Transverse colon (tissue), 4 donors: ENCODE measurements at regions not wholly inside any gene's neighbourhood (a gene's known extent, or its start where the extent isn't known, plus 50 kb on each side); places are given as distances from the start of the nearest gene placed in this dataset.

ENCODE experiments used
- DNase-seq: peaks from one replicate; pipeline ENCODE4 v3.0.0-alpha.2; 2019
- H3K27ac ChIP-seq, 4 donors: fragments of 200-600 bp; sonication (generic); 2 replicates each; pipeline ENCODE4 v1.5.1; 2016 to 2018; ENCODE audit warnings: inconsistent platforms in 4 of 4
- H3K27me3 ChIP-seq: fragments of 200-600 bp; sonication (generic); 2 replicates; pipeline ENCODE4 v1.5.1; 2017; ENCODE audit warnings: inconsistent platforms
- H3K36me3 ChIP-seq, 4 donors: fragments of 200-600 bp; sonication (generic); 2 replicates each; pipeline ENCODE4 v1.5.1; 2017 to 2019; ENCODE audit warnings: inconsistent platforms in 4 of 4
- H3K4me1 ChIP-seq, 4 donors: fragments of 200-600 bp; sonication (generic); 2 replicates each; pipeline ENCODE4 v1.5.1; 2017 to 2020; ENCODE audit warnings: inconsistent platforms in 4 of 4
- H3K4me3 ChIP-seq, 4 donors: fragments of 200-600 bp; sonication (generic); 1 replicate in 1 of 4; 2 replicates in 3 of 4; pipeline versions ENCODE4 v1.5.1 to v1.6.1; 2017 to 2019; ENCODE audit warnings: inconsistent platforms in 4 of 4
- H3K9me3 ChIP-seq, 2 donors: fragments of 200-600 bp; sonication (generic); 2 replicates each; pipeline ENCODE4 v1.5.1; 2017 to 2019; ENCODE audit warnings: inconsistent platforms in 2 of 2
- EP300 ChIP-seq: sonication (generic); formaldehyde crosslinking; IDR thresholded peaks from one replicate; pipeline ENCODE4 v1.6.1; 2017; ENCODE audit warnings: antibody characterized with exemption, low read depth
- POLR2A ChIP-seq: fragments of 450-650 bp; IDR thresholded peaks from one replicate; pipeline ENCODE4 v1.6.1; 2016; ENCODE audit warnings: antibody characterized with exemption, mild to moderate bottlenecking, moderate library complexity
- POLR2AphosphoS5 ChIP-seq, 3 donors: sonication (generic); formaldehyde crosslinking; IDR thresholded peaks; one replicate each; pipeline ENCODE4 v1.6.1; 2016; ENCODE audit warnings: antibody characterized with exemption in 3 of 3
- WGBS, 2 donors: methylation state at CpG; one replicate each; pipeline ENCODE4 v1.1.5; 2018; ENCODE audit warnings: low coverage in 1 of 2; 5-methylcytosine and 5-hydroxymethylcytosine counted together
- in situ Hi-C, 4 donors: fragments of 200-750 bp; cut with MboI; loops; one replicate each; pipeline versions ENCODE4 v1.15.0 to v1.15.1; 2017; ENCODE audit warnings: low sequenced_read_pairs in 3 of 4, low pct_ligation_motif_present in 1 of 4, low pct_unique_long_range_greater_than_20kb in 1 of 4
- intact Hi-C: fragments of 100-400 bp; cut with DNase I; formaldehyde crosslinking; loops from one replicate; pipeline ENCODE4 v1.15.1; 2023; ENCODE audit warnings: low total_unique reads
- TF ChIP-seq, protein P1 (sequence below), 5 experiments: fragments of 200-600 bp in 3 of 5; fragments of 450-650 bp in 2 of 5; sonication (generic) in 3 of 5; IDR thresholded peaks; 1 replicate in 2 of 5; 2 replicates in 3 of 5; pipeline ENCODE4 v1.5.1; 2016 to 2017; ENCODE audit warnings: antibody characterized with exemption in 5 of 5, inconsistent platforms in 3 of 5, mild to moderate bottlenecking in 2 of 5, moderate library complexity in 1 of 5

DNA sequence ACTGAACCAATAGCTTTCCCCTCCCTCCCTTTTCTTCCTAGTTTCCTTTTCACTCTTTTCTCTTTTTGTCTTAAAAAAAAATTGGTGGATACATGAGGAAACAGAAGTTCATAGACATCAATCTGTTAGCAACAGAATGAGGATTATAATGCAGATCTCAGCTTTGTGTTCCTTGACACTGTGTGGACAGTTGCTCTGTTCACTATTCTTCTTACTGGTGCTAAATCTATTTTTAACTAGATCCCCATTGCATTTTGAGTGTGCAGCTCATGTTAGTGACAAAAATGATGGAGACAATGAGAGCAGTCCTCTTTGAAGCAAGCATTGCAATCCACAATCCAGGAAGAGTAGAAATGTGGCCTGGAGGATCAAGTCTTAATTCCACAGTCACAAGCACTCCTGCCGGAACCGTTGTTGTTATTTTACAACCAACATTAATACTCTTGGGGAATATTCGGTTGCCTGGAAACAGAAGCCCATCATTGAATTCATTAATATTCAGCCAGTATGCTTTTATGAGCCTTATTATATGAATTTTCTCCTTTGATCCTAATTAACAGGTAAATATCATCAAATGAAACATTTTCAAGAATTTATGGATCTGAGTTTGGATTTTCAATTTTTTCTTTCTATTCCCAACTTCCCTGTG, 1016.8 kb downstream of the NTRK3 start:
- H3K9me3 ChIP-seq, result no peaks in the 10 kb centered on the region
- H3K4me3 ChIP-seq, result no peak overlapping the region
- in situ Hi-C loops, result no loop called here
- intact Hi-C loops, result no loop called here
- 80 to 92% methylated on average over 3 of the region's 3 CpGs for WGBS, 2 donors
- H3K36me3 ChIP-seq, result no peaks in the 10 kb centered on the region
- DNase-seq, result no peak
- H3K27me3 ChIP-seq, result no peaks in the 10 kb centered on the region
- H3K27ac ChIP-seq, result no peak overlapping the region
- no peaks in the 10 kb centered on the region for H3K4me1 ChIP-seq
- TF ChIP-seq EP300, result no peak
- no peak for TF ChIP-seq POLR2A
- TF ChIP-seq, protein P1, sequence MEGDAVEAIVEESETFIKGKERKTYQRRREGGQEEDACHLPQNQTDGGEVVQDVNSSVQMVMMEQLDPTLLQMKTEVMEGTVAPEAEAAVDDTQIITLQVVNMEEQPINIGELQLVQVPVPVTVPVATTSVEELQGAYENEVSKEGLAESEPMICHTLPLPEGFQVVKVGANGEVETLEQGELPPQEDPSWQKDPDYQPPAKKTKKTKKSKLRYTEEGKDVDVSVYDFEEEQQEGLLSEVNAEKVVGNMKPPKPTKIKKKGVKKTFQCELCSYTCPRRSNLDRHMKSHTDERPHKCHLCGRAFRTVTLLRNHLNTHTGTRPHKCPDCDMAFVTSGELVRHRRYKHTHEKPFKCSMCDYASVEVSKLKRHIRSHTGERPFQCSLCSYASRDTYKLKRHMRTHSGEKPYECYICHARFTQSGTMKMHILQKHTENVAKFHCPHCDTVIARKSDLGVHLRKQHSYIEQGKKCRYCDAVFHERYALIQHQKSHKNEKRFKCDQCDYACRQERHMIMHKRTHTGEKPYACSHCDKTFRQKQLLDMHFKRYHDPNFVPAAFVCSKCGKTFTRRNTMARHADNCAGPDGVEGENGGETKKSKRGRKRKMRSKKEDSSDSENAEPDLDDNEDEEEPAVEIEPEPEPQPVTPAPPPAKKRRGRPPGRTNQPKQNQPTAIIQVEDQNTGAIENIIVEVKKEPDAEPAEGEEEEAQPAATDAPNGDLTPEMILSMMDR (IDR thresholded peaks at IDR 0.05), result no peak
- TF ChIP-seq POLR2AphosphoS5 (IDR thresholded peaks at IDR 0.05), result no peak

DNA sequence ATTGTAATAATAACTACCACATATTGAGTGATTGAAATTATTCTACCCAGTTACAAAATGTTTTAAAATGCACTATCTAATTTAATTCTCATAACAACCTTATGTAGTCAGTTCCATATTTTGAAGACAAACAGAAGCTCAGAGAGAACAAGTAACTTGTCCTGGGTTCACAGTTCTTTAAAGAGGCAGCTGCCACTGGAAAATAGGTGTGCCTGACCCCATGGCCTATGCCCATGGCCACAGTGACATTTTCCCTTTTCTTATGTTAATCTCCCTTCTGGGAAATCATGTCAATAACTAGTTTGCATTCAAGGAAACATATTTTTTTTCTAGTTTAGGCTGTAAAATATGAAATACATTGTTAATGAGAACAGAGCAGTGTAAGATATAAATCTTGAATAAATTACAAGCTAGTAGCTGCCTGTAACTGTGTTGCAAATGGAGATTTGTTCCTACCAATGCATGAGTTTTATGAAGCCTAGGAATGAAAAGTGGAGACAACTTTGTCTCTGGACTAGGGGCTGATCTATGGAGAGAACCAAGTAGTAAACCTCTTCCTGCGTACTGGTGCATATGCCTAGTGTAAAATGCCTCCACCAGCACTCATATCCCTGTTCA, 1018.0 kb downstream of the NTRK3 start:
- no peaks in the 10 kb centered on the region for H3K9me3 ChIP-seq
- intact Hi-C loops, result no loop called here
- no peak overlapping the region for H3K27ac ChIP-seq
- H3K27me3 ChIP-seq, result no peaks in the 10 kb centered on the region
- WGBS, 2 donors, result 50 to 63% methylated on average over 1 of the region's 1 CpG
- no peak for DNase-seq
- no peaks in the 10 kb centered on the region for H3K4me1 ChIP-seq
- no peak overlapping the region for H3K4me3 ChIP-seq
- in situ Hi-C loops, result no loop called here
- H3K36me3 ChIP-seq, result no peaks in the 10 kb centered on the region
- TF ChIP-seq, protein P1 (IDR thresholded peaks at IDR 0.05), result no peak
- TF ChIP-seq EP300 (no peak), POLR2A (no peak), POLR2AphosphoS5 (IDR thresholded peaks at IDR 0.05) (no peak)

DNA sequence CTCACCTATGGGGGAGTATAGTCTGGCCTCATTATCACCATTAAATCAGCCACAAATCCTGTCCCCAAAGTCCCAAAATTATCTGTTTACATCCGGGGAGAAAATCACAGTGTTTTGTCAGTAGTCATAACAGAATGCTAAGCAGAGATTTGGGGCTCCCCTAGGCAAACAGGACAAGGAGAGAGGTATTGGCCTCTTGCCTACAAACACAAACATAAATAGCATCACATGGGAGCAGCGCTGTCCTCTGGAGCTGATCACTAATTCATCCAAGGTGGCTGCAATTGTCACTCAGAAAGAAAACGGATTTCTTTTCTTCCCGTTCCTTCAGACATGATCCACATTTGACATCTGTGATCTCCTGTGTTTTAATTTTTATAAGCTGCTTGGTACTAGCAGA, 1028.1 kb downstream of the NTRK3 start:
- in situ Hi-C loops, result no loop called here
- no peak for DNase-seq
- no peak for TF ChIP-seq POLR2AphosphoS5 (IDR thresholded peaks at IDR 0.05)
- TF ChIP-seq POLR2A, result no peak
- no peak for TF ChIP-seq EP300
- TF ChIP-seq, protein P1 (IDR thresholded peaks at IDR 0.05), result no peak
- H3K9me3 ChIP-seq, result no peaks in the 10 kb centered on the region
- H3K36me3 ChIP-seq, result no peaks in the 10 kb centered on the region
- H3K4me1 ChIP-seq, result no peaks in the 10 kb centered on the region
- no peak overlapping the region for H3K27ac ChIP-seq
- 60 to 90% methylated on average over 2 to 4 of the region's 4 CpGs for WGBS, 2 donors
- no peaks in the 10 kb centered on the region for H3K27me3 ChIP-seq
- H3K4me3 ChIP-seq, result no peak overlapping the region
- intact Hi-C loops, result no loop called here

DNA sequence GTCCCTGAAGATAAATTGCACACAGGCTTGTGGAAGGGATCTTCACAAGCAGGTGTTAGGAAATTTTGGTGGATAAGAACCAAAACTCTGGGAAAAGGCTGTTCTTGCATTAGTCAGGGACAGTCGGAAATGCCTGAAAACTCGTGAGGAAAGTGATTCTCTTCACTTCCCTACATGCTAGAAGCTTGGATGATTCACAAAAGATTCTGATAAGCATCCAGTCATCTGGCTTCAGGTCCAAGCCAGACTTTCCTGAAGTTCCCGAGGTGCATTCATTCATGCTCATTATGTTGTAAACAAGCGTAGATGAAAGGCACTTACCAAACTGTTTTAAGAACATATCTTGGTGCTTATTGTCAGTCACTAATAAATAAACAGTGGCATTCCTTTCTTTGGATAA, 1028.7 kb downstream of the NTRK3 start:
- H3K9me3 ChIP-seq, result no peaks in the 10 kb centered on the region
- in situ Hi-C loops, result no loop called here
- no peaks in the 10 kb centered on the region for H3K27me3 ChIP-seq
- H3K27ac ChIP-seq, result no peak overlapping the region
- no peak overlapping the region for H3K4me3 ChIP-seq
- intact Hi-C loops, result no loop called here
- no peaks in the 10 kb centered on the region for H3K36me3 ChIP-seq
- no peak for TF ChIP-seq EP300
- TF ChIP-seq, protein P1 (IDR thresholded peaks at IDR 0.05), result no peak
- TF ChIP-seq POLR2AphosphoS5 (IDR thresholded peaks at IDR 0.05), result no peak
- no peak for TF ChIP-seq POLR2A
- 45 to 50% methylated on average over 4 of the region's 4 CpGs for WGBS, 2 donors
- DNase-seq, result no peak
- H3K4me1 ChIP-seq, result no peaks in the 10 kb centered on the region
